ENCODE measurements at regions not wholly inside any gene's neighbourhood (a gene's known extent, or its start where the extent isn't known, plus 50 kb on each side); places are given as distances from the start of the nearest gene placed in this dataset.

GRCh38 chr5:174305241-174305681, 259.8 kb downstream of the NSG2 start:
- H3K4me3 ChIP-seq (replicated peaks in 1 of 3; ENCODE audit: insufficient read depth in 1 of 3, low read depth in 1 of 3, low read length in 3 of 3): no peak overlapping the region
- TF ChIP-seq MYC (IDR thresholded peaks at IDR 0.05; ENCODE audit: low read depth, low read length): no peak
- no peak for TF ChIP-seq POLR2A (IDR thresholded peaks at IDR 0.05; ENCODE audit: low read depth, low read length)
- H3K79me2 ChIP-seq (ENCODE audit: control insufficient read depth, insufficient read depth, low read length): no peaks in the 10 kb centered on the region
- no peaks in the 10 kb centered on the region for H3K9me1 ChIP-seq (replicated peaks; ENCODE audit: control insufficient read depth, extremely low read depth, insufficient read depth, low read length)
- H3K9ac ChIP-seq (replicated peaks; ENCODE audit: extremely low read depth, insufficient read depth, low read length): no peak overlapping the region
- H3K4me2 ChIP-seq (ENCODE audit: insufficient read depth, low read length): no peak overlapping the region
- H3K36me3 ChIP-seq (ENCODE audit: control insufficient read depth in 2 of 2, extremely low read depth in 1 of 2, insufficient read depth in 2 of 2, low read length in 2 of 2): no peaks in the 10 kb centered on the region
- CTCF ChIA-PET: no interaction called here
- intact Hi-C loops (cut with micrococcal nuclease): no loop called here
- dilution Hi-C loops (cut with MboI; ENCODE audit: extremely low pct_ligation_motif_present, low sequenced_read_pairs): no loop called here
- H4K20me1 ChIP-seq (replicated peaks; ENCODE audit: control insufficient read depth, extremely low read depth, insufficient read depth, low read length): no peaks in the 10 kb centered on the region
- H2AFZ ChIP-seq (ENCODE audit: low read depth, low read length): no peak overlapping the region
- POLR2A ChIA-PET: no interaction called here
- FAIRE-seq: no peak
- H3K4me1 ChIP-seq (ENCODE audit: control insufficient read depth, extremely low read depth, insufficient read depth, low read length): no peaks in the 10 kb centered on the region
- DNase-seq (ENCODE audit: low read depth, low spot score): no peak
- no TSS peak for BruUV-seq (replicated peaks)
- no peak overlapping the region for H3K27ac ChIP-seq (ENCODE audit: insufficient read depth, low read depth, low read length)
- no peaks in the 10 kb centered on the region for H3K9me3 ChIP-seq (replicated peaks; ENCODE audit: control insufficient read depth, insufficient read depth, low read length)
- H3K27me3 ChIP-seq (ENCODE audit: control insufficient read depth in 2 of 2, insufficient read depth in 2 of 2, low read length in 2 of 2): no peaks in the 10 kb centered on the region

GRCh38 chr5:174306345-174307030, 261.0 kb downstream of the NSG2 start:
- DNase-seq (ENCODE audit: low read depth, low spot score) (no peak), FAIRE-seq (no peak)
- H3K9me1 ChIP-seq (replicated peaks; ENCODE audit: control insufficient read depth, extremely low read depth, insufficient read depth, low read length): no peaks in the 10 kb centered on the region
- H3K4me3 ChIP-seq (replicated peaks in 1 of 3; ENCODE audit: insufficient read depth in 1 of 3, low read depth in 1 of 3, low read length in 3 of 3): no peak overlapping the region
- no peaks in the 10 kb centered on the region for H3K4me1 ChIP-seq (ENCODE audit: control insufficient read depth, extremely low read depth, insufficient read depth, low read length)
- dilution Hi-C loops (cut with MboI; ENCODE audit: extremely low pct_ligation_motif_present, low sequenced_read_pairs) (no loop called here), intact Hi-C loops (cut with micrococcal nuclease) (no loop called here)
- H3K79me2 ChIP-seq (ENCODE audit: control insufficient read depth, insufficient read depth, low read length): no peaks in the 10 kb centered on the region
- no peaks in the 10 kb centered on the region for H3K27me3 ChIP-seq (ENCODE audit: control insufficient read depth in 2 of 2, insufficient read depth in 2 of 2, low read length in 2 of 2)
- ChIA-PET CTCF (no interaction called here), POLR2A (no interaction called here)
- TF ChIP-seq, protein P1, sequence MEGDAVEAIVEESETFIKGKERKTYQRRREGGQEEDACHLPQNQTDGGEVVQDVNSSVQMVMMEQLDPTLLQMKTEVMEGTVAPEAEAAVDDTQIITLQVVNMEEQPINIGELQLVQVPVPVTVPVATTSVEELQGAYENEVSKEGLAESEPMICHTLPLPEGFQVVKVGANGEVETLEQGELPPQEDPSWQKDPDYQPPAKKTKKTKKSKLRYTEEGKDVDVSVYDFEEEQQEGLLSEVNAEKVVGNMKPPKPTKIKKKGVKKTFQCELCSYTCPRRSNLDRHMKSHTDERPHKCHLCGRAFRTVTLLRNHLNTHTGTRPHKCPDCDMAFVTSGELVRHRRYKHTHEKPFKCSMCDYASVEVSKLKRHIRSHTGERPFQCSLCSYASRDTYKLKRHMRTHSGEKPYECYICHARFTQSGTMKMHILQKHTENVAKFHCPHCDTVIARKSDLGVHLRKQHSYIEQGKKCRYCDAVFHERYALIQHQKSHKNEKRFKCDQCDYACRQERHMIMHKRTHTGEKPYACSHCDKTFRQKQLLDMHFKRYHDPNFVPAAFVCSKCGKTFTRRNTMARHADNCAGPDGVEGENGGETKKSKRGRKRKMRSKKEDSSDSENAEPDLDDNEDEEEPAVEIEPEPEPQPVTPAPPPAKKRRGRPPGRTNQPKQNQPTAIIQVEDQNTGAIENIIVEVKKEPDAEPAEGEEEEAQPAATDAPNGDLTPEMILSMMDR (IDR thresholded peaks at IDR 0.05; ENCODE audit: extremely low read depth in 1 of 2, insufficient read depth in 1 of 2, low read depth in 1 of 2, low read length in 2 of 2): no peak
- TF ChIP-seq, protein P2, sequence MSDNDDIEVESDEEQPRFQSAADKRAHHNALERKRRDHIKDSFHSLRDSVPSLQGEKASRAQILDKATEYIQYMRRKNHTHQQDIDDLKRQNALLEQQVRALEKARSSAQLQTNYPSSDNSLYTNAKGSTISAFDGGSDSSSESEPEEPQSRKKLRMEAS (IDR thresholded peaks at IDR 0.05; ENCODE audit: insufficient read depth, insufficient read length): no peak
- no peak for TF ChIP-seq GATA2 (IDR thresholded peaks at IDR 0.05; ENCODE audit: insufficient read depth, insufficient read length, low read depth, low read length)
- no peak for TF ChIP-seq JUN (IDR thresholded peaks at IDR 0.05; ENCODE audit: borderline replicate concordance, insufficient read depth, insufficient read length, low read depth)
- no peak for TF ChIP-seq MYC (IDR thresholded peaks at IDR 0.05; ENCODE audit: low read depth, low read length)
- no peak for TF ChIP-seq POLR2AphosphoS5 (IDR thresholded peaks at IDR 0.05; ENCODE audit: insufficient read depth, low read depth, low read length)
- no peak for TF ChIP-seq POLR2A (IDR thresholded peaks at IDR 0.05; ENCODE audit: low read depth, low read length)
- no peak for TF ChIP-seq EZH2 (IDR thresholded peaks at IDR 0.05; ENCODE audit: borderline replicate concordance, low read depth, low read length, severe bottlenecking)
- TF ChIP-seq FOS (IDR thresholded peaks at IDR 0.05; ENCODE audit: borderline replicate concordance, insufficient read depth, low read length): no peak
- no peak overlapping the region for H3K4me2 ChIP-seq (ENCODE audit: insufficient read depth, low read length)
- no peak overlapping the region for H3K27ac ChIP-seq (ENCODE audit: insufficient read depth, low read depth, low read length)
- no peaks in the 10 kb centered on the region for H3K9me3 ChIP-seq (replicated peaks; ENCODE audit: control insufficient read depth, insufficient read depth, low read length)
- no peaks in the 10 kb centered on the region for H4K20me1 ChIP-seq (replicated peaks; ENCODE audit: control insufficient read depth, extremely low read depth, insufficient read depth, low read length)
- no peak overlapping the region for H3K9ac ChIP-seq (replicated peaks; ENCODE audit: extremely low read depth, insufficient read depth, low read length)
- H2AFZ ChIP-seq (ENCODE audit: low read depth, low read length): no peak overlapping the region
- BruUV-seq (replicated peaks): no TSS peak
- H3K36me3 ChIP-seq (ENCODE audit: control insufficient read depth in 2 of 2, extremely low read depth in 1 of 2, insufficient read depth in 2 of 2, low read length in 2 of 2): no peaks in the 10 kb centered on the region
